ENCODE measurements at regions not wholly inside any gene's neighbourhood (a gene's known extent, or its start where the extent isn't known, plus 50 kb on each side); places are given as distances from the start of the nearest gene placed in this dataset.
A peak's percentile ranks its signal among the peaks of the same experiment; 100 is the strongest.

- Histone ChIP-seq H3K4me1 (ENCODE audit: control insufficient read depth, insufficient read depth, low read length) (peaks cover 36% of the 10 kb centered on the region), H3K27ac (ENCODE audit: low read length) (peak overlapping the region; percentile 41), H3K4me3 (ENCODE audit: low read length in 2 of 2) (peak overlapping the region; percentile 35 to 69), H3K27me3 (ENCODE audit: control insufficient read depth in 1 of 2, insufficient read depth in 2 of 2, low read length in 2 of 2) (no peaks in the 10 kb centered on the region), H3K9ac (ENCODE audit: low read length in 2 of 2) (peak overlapping the region in 1 of 2 donors; percentile 62), H3K36me3 (ENCODE audit: control insufficient read depth in 2 of 2, insufficient read depth in 2 of 2, low read length in 2 of 2) (no peaks in the 10 kb centered on the region), H3K9me3 (ENCODE audit: control insufficient read depth in 2 of 2, low read length in 2 of 2) (no peaks in the 10 kb centered on the region)
Observed at GRCh38 chr4:3389233-3390215, 52.2 kb upstream of the HGFAC start.

DNA sequence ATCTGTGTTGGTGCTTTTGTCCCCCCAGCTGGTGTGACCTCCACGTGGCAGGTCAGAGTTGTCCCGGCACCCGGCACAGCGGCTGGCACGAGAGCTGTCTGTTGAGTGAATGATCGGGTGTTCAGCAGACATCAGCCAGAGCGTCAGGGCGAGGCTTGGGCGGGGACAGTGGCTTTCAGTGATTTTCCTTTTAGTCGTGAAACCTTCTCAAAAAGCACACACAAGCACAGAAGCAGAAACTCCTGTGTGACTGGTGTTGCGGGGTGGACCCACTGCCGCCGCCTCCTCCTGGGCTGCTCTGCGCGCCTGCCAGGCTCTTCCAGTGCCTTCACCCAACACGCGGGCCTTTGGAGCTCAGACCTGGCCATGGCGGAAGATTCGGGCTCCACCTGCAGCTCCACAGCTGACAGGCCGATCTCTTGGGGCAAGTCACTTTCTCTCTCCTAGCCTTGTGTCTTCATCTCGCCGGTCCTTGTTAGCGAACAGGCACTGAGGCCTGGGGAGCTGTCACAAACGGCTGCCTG, 51.4 kb upstream of the HGFAC start:
- H3K36me3 ChIP-seq (ENCODE audit: control insufficient read depth in 2 of 2, insufficient read depth in 2 of 2, low read length in 2 of 2), result no peaks in the 10 kb centered on the region
- H3K9ac ChIP-seq (ENCODE audit: low read length in 2 of 2), result no peak overlapping the region
- no peak overlapping the region for H3K27ac ChIP-seq (ENCODE audit: low read length)
- no peaks in the 10 kb centered on the region for H3K9me3 ChIP-seq (ENCODE audit: control insufficient read depth in 2 of 2, low read length in 2 of 2)
- no peaks in the 10 kb centered on the region for H3K27me3 ChIP-seq (ENCODE audit: control insufficient read depth in 1 of 2, insufficient read depth in 2 of 2, low read length in 2 of 2)
- peaks cover 34% of the 10 kb centered on the region for H3K4me1 ChIP-seq (ENCODE audit: control insufficient read depth, insufficient read depth, low read length)
- no peak overlapping the region for H3K4me3 ChIP-seq (ENCODE audit: low read length in 2 of 2)

DNA sequence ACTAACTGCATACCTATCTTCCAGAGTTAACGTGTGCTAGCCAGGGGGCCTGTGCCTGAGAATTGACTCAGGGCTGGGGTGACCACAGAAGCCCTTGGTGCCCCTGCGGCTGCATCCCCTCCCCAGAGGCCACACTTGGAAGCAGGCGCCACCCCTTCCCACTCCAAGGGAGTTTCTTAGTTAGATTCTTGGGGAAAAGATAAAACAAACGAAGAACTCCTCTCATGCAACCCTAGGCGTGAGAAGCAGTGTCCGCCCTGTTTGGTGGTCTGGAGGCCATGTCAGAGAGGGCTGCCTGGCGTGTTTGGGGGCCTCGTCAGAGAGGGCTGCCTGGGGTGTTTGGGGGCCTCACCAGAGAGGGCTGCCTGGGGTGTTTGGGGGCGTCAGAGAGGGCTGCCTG, 50.3 kb upstream of the HGFAC start:
- H3K9me3 ChIP-seq (ENCODE audit: control insufficient read depth in 2 of 2, low read length in 2 of 2), result no peaks in the 10 kb centered on the region
- peaks cover 27% of the 10 kb centered on the region for H3K4me1 ChIP-seq (ENCODE audit: control insufficient read depth, insufficient read depth, low read length)
- H3K9ac ChIP-seq (ENCODE audit: low read length in 2 of 2), result no peak overlapping the region
- no peaks in the 10 kb centered on the region for H3K27me3 ChIP-seq (ENCODE audit: control insufficient read depth in 1 of 2, insufficient read depth in 2 of 2, low read length in 2 of 2)
- H3K36me3 ChIP-seq (ENCODE audit: control insufficient read depth in 2 of 2, insufficient read depth in 2 of 2, low read length in 2 of 2), result no peaks in the 10 kb centered on the region
- H3K4me3 ChIP-seq (ENCODE audit: low read length in 2 of 2), result no peak overlapping the region
- no peak overlapping the region for H3K27ac ChIP-seq (ENCODE audit: low read length)

Data from stomach smooth muscle (tissue), 2 donors.